ENCODE measurements at regions not wholly inside any gene's neighbourhood (a gene's known extent, or its start where the extent isn't known, plus 50 kb on each side); places are given as distances from the start of the nearest gene placed in this dataset.

- no peaks in the 10 kb centered on the region for H3K27me3 ChIP-seq (ENCODE audit: insufficient read depth, poor library complexity, severe bottlenecking)
- H3K27ac ChIP-seq (replicated peaks): no peak overlapping the region
- no peak for TF ChIP-seq GABPA (IDR thresholded peaks at IDR 0.05; ENCODE audit: low read depth)
- TF ChIP-seq SPI1 (IDR thresholded peaks at IDR 0.05; ENCODE audit: borderline replicate concordance, low read depth): no peak
- no peak for TF ChIP-seq CTCF (IDR thresholded peaks at IDR 0.05; ENCODE audit: insufficient read depth, low read length)
- TF ChIP-seq REST (IDR thresholded peaks at IDR 0.05; ENCODE audit: insufficient replicate concordance, low read depth): no peak
- TF ChIP-seq POLR2AphosphoS5 (IDR thresholded peaks at IDR 0.05; ENCODE audit: low read depth): no peak
- H3K4me3 ChIP-seq (replicated peaks; ENCODE audit: insufficient read depth, low read length): no peak overlapping the region
- DNase-seq (ENCODE audit: low read depth in 1 of 2, low spot score in 1 of 2): no peak
Measured at GRCh38 chr2:145644820-145645302, 1124.9 kb upstream of the ZEB2 start.

- no peak for TF ChIP-seq POLR2AphosphoS5 (IDR thresholded peaks at IDR 0.05; ENCODE audit: low read depth)
- TF ChIP-seq GABPA (IDR thresholded peaks at IDR 0.05; ENCODE audit: low read depth): no peak
- no peak for TF ChIP-seq CTCF (IDR thresholded peaks at IDR 0.05; ENCODE audit: insufficient read depth, low read length)
- TF ChIP-seq REST (IDR thresholded peaks at IDR 0.05; ENCODE audit: insufficient replicate concordance, low read depth): no peak
- no peak for TF ChIP-seq SPI1 (IDR thresholded peaks at IDR 0.05; ENCODE audit: borderline replicate concordance, low read depth)
- H3K4me3 ChIP-seq (replicated peaks; ENCODE audit: insufficient read depth, low read length): no peak overlapping the region
- no peak overlapping the region for H3K27ac ChIP-seq (replicated peaks)
- DNase-seq (ENCODE audit: low read depth in 1 of 2, low spot score in 1 of 2): peak; percentile 21 to 25
- no peaks in the 10 kb centered on the region for H3K27me3 ChIP-seq (ENCODE audit: insufficient read depth, poor library complexity, severe bottlenecking)
Measured at GRCh38 chr2:145638675-145639074, 1118.8 kb upstream of the ZEB2 start.

- TF ChIP-seq SPI1 (IDR thresholded peaks at IDR 0.05; ENCODE audit: borderline replicate concordance, low read depth): no peak
- TF ChIP-seq POLR2AphosphoS5 (IDR thresholded peaks at IDR 0.05; ENCODE audit: low read depth): no peak
- TF ChIP-seq CTCF (IDR thresholded peaks at IDR 0.05; ENCODE audit: insufficient read depth, low read length): no peak
- TF ChIP-seq GABPA (IDR thresholded peaks at IDR 0.05; ENCODE audit: low read depth): no peak
- no peak for TF ChIP-seq REST (IDR thresholded peaks at IDR 0.05; ENCODE audit: insufficient replicate concordance, low read depth)
- Histone ChIP-seq H3K27me3 (ENCODE audit: insufficient read depth, poor library complexity, severe bottlenecking) (no peaks in the 10 kb centered on the region), H3K27ac (replicated peaks) (no peak overlapping the region), H3K4me3 (replicated peaks; ENCODE audit: insufficient read depth, low read length) (no peak overlapping the region)
- DNase-seq (ENCODE audit: low read depth in 1 of 2, low spot score in 1 of 2): no peak
Measured at GRCh38 chr2:145635706-145636427, 1115.9 kb upstream of the ZEB2 start.

Data from HL-60 (cell line).